COLO829 (cell line): ENCODE measurements at regions not wholly inside any gene's neighbourhood (a gene's known extent, or its start where the extent isn't known, plus 50 kb on each side); places are given as distances from the start of the nearest gene placed in this dataset.
"Not testable (repeated sequence)": the region's sequence is repeated elsewhere in the genome, so short reads cannot be mapped to it uniquely, and the experiment has no call there.

Source experiments
- DNase-seq: peaks from one replicate; pipeline ENCODE4 v3.0.0; 2012; ENCODE audit warnings: low spot score

GRCh38 chr16:72455743-72456659, 284.0 kb upstream of the PMFBP1 start:
- no peak for DNase-seq

- not testable (repeated sequence) for DNase-seq
Measured at GRCh38 chr16:72453856-72454255, 281.9 kb upstream of the PMFBP1 start.

- DNase-seq: no peak
Measured at GRCh38 chr16:72444696-72445095, 272.7 kb upstream of the PMFBP1 start.

GRCh38 chr16:72443809-72444208, 271.9 kb upstream of the PMFBP1 start:
- DNase-seq: peak; percentile 8

- no peak for DNase-seq
Measured at GRCh38 chr16:72442385-72443158, 270.6 kb upstream of the PMFBP1 start.

- no peak for DNase-seq
Measured at GRCh38 chr16:72437891-72438290, 265.9 kb upstream of the PMFBP1 start.

DNA sequence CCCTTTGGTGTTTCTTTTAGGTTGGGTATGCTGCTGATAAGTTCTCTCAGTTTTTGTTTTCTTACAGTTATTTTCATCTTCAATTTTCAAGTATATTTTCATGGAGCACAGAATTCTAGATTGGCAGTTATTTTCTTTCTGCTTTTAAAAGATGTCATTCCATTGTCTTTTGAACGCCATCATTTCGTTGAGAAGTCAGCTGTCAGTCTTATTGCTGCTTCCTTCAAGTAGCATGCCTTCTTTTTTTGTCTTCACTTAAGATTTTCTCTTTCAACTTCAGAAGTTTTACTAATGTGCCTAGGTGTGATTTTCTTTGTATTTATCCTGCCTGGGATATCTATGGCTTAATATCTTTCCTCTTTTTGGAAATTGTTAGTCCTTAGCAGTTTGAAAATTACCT, 262.2 kb upstream of the PMFBP1 start:
- DNase-seq: no peak

DNA sequence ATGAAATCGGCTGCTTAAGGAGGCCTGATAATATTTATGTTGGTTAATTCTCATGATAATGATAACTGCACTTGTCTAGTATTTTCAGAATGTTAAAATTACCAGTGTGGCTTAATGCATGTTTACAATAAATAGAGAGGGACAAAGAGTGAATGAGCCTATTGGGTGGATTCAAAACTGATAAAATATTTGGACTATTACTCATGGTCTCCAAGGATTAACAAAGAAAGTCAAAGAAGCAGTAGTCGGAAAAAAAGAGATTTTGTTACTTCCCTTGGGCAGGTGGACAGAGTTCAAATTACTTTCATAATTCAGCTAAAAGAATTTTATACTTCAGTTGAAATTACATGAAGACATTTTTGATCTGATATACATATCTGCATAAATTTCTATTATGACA, 258.2 kb upstream of the PMFBP1 start:
- DNase-seq: peak; percentile 4

GRCh38 chr16:72429671-72430081, 257.7 kb upstream of the PMFBP1 start:
- DNase-seq: no peak

GRCh38 chr16:72428681-72429376, 256.9 kb upstream of the PMFBP1 start:
- no peak for DNase-seq

- no peak for DNase-seq
Measured at GRCh38 chr16:72427783-72428331, 255.9 kb upstream of the PMFBP1 start.

DNA sequence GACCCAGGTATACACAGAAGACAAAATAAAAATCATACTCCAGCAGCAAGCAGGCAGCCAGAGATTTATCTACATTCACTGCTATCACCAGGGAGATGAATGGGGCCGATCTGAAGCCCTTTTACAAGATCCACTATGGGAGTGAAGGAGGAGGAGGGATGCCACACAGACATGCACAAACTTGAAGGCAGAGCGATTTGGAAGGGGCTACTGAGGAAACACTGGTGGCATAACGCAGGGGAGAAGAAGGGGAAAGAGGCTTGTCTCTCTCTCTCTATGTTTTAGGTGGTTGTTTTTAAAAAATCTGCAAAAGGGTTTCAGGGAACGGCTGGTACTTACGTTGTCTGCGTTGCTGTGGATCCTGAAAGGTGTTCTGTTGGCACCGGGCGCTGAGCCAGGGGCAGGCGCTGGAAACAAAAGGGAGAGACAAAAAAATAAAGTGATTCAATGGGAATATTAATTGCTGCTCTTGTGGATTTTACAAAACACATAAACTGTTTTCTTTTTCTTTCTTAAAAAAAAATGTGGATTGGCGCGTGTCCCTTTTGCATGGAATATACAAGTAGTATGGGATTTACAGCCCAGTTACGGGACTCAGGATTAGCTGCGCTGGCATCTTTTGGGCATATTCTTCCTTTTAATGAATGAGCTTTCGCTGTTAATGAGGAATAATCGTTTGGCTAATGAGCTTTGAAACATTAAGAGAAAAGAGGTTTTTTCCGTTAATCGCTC, 255.3 kb upstream of the PMFBP1 start:
- no peak for DNase-seq

DNA sequence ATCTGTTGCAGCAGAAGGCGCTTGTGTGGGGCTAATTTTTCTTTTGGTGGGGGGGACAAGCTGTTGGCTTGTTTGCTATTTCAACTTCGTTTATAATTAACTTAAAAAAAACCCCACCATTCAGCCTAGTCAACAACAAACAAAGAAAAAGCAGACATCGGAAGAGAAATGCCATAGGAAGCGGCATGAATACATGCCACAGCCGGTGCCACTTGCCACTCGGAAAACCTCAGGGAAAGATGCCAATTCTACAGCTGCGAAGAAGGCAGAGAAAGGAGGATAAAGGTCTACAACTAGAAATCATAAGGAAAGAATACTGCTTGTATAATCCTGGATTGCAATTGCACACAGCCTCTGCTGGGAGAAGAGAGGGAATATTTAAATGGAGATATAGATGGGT, 254.4 kb upstream of the PMFBP1 start:
- DNase-seq: no peak

DNA sequence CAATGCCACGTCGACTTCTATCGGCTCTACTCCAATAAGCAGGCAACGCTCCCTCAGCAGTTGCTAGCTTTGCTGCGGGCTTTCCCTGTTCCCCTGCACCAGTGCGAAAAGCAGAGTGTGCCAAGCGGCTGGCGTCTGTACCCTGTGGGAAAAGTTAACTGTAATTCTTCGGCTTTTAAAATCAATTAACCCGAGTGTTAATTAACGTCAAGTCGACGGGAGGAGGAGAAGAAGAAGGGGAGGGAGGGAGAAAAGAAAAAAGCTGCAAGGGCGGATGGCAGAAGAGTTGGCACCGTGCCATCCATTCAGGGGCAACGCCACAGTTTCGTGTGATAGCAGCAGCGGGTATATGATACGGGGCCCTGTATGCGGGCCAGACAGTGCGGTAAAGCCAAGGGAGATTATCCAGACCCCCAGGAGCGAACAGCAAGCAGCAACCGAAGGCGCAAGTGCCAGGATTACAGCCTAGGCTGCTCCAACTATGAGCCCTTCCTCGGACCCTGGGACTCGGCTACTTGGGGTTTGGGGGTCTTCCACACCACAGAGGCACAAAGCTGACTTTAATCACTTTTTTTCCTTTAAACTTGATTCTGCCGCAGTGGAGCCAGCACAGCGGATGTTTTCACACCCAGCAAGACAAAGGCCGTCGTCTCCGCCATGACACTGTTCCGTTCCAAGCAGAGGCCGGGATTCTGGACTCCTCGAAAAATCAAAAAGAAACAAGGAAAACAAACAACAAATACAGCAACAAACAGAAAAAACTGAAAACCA, 253.8 kb upstream of the PMFBP1 start:
- no peak for DNase-seq

DNA sequence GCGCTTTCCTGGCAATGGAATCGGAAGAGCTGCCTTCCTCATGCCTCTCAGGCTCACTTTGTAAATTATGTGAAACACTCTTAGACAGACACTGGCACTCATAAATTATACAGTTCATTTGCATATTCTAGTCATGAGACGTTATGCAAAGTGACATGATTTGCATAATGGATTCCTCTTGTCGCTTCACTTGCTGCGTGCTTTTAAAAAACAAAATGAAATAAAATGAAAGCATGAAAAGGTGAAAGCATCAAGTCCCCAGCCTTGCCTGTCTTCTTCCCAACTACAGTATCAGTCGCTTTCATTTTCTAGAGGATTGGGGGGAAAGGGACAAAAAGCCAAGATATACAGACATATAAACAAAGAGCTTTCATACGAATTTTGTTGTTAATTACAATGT, 252.8 kb upstream of the PMFBP1 start:
- DNase-seq: no peak

- no peak for DNase-seq
Measured at GRCh38 chr16:72422308-72422897, 250.4 kb upstream of the PMFBP1 start.

GRCh38 chr16:72419638-72420037, 247.7 kb upstream of the PMFBP1 start:
- DNase-seq: no peak

DNA sequence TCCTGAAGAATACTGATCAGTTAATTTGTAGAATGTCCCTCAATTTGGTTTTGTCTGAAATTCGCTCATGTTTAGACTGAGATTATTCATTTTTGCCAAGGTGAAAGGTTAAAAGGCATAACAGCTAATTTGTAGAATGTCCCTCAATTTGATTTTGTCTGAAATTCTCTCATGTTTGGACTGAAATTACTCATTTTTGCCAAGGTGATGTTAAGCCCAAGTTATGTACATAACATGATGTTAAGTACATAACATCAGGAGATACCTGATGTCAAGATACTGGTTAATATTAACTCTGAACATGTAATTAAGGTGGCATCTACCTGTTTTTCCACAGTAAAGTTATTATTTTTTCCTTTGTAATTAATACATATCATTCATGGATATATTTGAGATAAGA, 243.4 kb upstream of the PMFBP1 start:
- no peak for DNase-seq

- no peak for DNase-seq
Measured at GRCh38 chr16:72410492-72410891, 238.5 kb upstream of the PMFBP1 start.

DNA sequence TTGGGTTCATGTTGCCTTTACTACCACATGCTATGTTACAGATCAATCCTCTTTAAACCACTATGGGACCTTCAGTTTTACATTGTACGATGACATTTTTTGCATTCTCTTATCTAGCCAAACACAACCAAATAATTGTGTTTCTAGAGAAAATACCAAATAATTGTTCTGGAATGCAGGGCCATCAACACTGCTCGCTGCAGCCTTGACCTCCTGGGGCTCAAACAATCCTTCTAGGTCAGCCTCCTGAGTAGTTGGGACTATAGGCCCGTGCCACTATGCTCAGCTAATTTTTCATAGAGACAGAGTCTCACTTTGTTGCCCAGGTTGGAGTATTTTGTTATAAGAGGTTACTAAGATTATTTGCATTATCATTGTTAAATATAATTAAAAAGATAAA, 237.5 kb upstream of the PMFBP1 start:
- no peak for DNase-seq
